ENCODE measurements at regions not wholly inside any gene's neighbourhood (a gene's known extent, or its start where the extent isn't known, plus 50 kb on each side); places are given as distances from the start of the nearest gene placed in this dataset.
"Not testable (repeated sequence)": the region's sequence is repeated elsewhere in the genome, so short reads cannot be mapped to it uniquely, and the experiment has no call there.

GRCh38 chr9:97103613-97104383, 64.9 kb upstream of the CTSV start:
- not testable (repeated sequence) for DNase-seq (ENCODE audit: low read depth in 3 of 3, low spot score in 1 of 3)

- not testable (repeated sequence) for DNase-seq (ENCODE audit: low read depth in 3 of 3, low spot score in 1 of 3)
Observed at GRCh38 chr9:97099540-97099939, 60.6 kb upstream of the CTSV start.

GRCh38 chr9:97096793-97097192, 57.9 kb upstream of the CTSV start:
- DNase-seq (ENCODE audit: low read depth in 3 of 3, low spot score in 1 of 3), result no peak

- DNase-seq (ENCODE audit: low read depth in 3 of 3, low spot score in 1 of 3), result not testable (repeated sequence)
Observed at GRCh38 chr9:97089361-97089760, 50.4 kb upstream of the CTSV start.
